Limb (tissue), 2 donors: ENCODE measurements at regions not wholly inside any gene's neighbourhood (a gene's known extent, or its start where the extent isn't known, plus 50 kb on each side); places are given as distances from the start of the nearest gene placed in this dataset.
"Not testable (repeated sequence)": the region's sequence is repeated elsewhere in the genome, so short reads cannot be mapped to it uniquely, and the experiment has no call there.

ENCODE experiments used
- DNase-seq, 2 donors: peaks; one replicate each; pipeline ENCODE4 v3.0.0-alpha.2; 2016; ENCODE audit errors: extremely low spot score in 2 of 2

- DNase-seq, result not testable (repeated sequence)
These were observed 216.9 kb downstream of the POTED start for GRCh38 chr21:13826511-13826910.

DNA sequence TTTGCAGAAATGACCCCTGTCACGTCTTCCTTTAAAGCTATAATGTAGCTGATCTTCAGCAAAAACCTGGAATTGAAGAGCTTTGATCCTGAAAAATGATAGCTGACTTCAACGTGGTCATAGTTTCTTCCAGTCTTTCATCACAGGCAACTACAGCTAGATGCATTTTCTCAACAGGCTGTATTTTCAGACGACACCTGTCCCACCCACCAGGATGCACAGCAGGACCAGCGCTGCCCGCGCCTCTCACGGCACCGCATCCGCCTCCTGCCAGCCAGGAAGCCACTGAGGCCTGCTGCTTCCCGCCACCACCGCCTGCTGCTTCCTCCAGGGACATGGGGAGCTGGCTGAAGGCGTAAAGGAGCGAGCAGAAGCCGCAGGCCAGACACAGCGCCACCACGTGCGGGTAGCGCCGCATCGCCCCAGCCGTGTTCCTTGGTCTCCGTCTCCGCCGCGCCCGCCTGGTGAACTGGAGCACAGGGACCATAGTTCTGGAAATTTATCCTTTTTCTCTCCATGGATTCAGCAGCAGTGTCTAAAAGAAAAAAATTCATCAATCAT, 215.7 kb downstream of the POTED start:
- not testable (repeated sequence) for DNase-seq

DNA sequence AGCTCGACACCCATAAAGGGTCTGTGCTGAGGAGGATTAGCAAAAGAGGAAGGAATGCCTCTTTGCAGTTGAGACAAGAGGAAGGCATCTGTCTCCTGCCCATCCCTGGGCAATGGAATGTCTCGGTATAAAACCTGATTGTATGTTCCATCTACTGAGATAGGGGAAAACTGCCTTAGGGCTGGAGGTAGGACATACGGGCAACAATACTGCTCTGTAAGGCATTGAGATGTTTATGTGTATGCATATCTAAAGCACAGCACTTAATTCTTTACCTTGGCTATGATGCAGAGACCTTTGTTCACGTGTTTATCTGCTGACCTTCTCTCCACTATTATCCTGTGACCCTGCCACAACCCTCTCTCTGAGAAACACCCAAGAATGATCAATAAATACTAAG, 210.7 kb downstream of the POTED start:
- DNase-seq, result not testable (repeated sequence)

DNA sequence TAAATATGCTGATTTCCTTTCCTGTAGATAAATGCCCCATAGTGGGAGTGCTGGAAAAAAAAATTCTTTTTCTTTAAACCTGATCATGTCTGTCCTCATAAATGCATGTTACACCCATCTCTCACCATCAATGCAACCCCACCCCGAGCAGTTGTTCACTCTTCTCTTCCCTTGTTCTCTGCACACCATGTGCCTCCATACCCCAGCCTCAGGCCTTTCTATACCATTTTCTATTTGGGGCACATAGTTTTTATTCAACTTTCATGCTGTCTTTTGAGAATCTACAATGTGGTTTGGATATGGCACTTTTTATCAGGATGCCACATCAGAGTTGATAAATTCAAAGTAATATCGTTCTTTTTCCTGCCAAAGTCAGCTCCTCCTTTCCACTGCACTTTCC, 202.6 kb downstream of the POTED start:
- DNase-seq, result not testable (repeated sequence)

DNA sequence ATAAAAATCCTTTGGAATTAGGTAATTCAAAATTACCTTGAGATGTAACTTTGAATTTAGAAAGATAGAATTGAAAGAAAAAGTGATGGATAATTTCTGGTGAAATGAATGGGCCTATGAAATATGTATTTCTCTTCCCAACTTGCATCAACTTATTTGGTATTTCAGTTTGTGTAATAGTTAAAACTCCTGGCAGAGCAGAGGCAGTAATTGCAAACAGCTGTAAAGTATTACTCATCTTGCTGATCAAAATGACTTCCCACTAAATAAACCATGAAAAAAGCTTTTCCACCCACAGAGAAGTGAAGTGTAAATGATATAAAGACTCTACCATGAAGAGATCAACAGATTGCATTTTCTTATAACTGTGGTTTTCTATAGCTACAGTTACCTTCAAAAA, 201.0 kb downstream of the POTED start:
- not testable (repeated sequence) for DNase-seq

DNA sequence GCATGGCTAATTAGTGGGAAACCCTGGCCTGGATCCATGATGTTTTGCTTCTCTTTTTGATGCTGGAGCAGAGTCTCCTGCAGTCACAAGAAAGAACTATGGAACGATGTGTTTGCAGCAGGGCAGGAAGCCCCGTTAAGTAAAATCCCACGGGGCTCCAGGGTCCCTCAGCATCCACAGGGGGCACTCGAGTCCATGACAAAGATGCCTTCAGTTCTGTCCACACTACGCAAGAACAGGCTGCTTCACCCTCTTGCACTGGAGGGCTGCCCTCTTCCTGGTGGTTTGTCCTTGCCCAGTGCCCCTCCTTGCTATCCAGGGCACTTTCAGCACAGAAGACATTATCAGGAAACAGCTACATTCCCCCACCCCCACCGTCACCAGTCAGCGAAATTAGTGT, 196.9 kb downstream of the POTED start:
- DNase-seq, result not testable (repeated sequence)

DNA sequence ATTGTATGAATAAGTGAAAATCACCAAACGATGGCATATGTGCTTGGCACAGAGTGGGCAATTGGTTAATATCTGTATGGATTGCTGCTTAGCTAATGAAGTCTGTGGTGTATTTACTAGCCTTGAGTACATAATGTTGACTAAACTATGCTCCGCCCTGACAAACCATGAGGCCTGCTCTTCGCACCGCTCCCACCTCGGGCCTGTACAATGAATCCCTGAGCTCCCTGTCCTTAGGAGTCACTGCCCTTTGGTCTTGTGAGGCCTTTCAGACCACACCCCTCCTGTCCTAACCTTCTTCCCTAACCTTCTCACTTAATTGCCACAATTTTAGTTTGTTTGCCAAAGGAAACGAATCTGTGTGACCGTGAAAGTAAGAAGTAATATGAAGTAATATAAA, 193.2 kb downstream of the POTED start:
- not testable (repeated sequence) for DNase-seq
